ENCODE measurements at regions not wholly inside any gene's neighbourhood (a gene's known extent, or its start where the extent isn't known, plus 50 kb on each side); places are given as distances from the start of the nearest gene placed in this dataset.

DNA sequence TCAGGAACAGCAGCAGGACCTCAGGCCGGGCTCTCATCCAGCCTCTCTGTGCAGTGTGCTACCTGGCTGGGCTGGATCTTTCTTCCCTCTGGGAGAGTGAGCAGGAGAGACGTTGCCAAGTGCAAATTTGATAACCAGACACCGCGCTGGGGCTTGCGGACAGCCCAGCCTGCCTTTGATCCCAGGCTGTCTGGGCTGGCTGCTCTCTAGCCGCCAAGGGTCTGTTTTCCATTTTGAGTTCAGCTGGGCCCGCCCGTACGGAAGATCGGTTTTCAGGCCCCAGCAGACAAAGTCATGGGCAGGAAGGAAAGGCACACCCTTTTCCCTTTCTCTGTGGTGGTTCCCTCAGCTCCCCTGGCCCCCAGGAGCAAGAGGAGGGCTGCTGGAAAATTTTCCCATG is 90.2 kb downstream of the CPZ start:
- no peak overlapping the region for H3K27ac ChIP-seq
- H3K4me1 ChIP-seq = peaks cover 0 to 8% (median 0%) of the 10 kb centered on the region in 12 donors
- 19 to 27% (median 25%) methylated on average over 10 of the region's 10 CpGs for WGBS, 4 donors
- H3K4me3 ChIP-seq = no peak overlapping the region
- no peaks in the 10 kb centered on the region for H3K36me3 ChIP-seq
- no peaks in the 10 kb centered on the region for H3K9me3 ChIP-seq
- intact Hi-C loops (cut with DNase I) = no loop called here
- DNase-seq (no peak), ATAC-seq (peak in 1 of 4 donors; percentile 53)
- H3K27me3 ChIP-seq = peaks cover 0 to 28% (median 7%) of the 10 kb centered on the region in 9 donors
- TF ChIP-seq POLR2A (IDR thresholded peaks at IDR 0.05) = no peak
- TF ChIP-seq, protein P1, sequence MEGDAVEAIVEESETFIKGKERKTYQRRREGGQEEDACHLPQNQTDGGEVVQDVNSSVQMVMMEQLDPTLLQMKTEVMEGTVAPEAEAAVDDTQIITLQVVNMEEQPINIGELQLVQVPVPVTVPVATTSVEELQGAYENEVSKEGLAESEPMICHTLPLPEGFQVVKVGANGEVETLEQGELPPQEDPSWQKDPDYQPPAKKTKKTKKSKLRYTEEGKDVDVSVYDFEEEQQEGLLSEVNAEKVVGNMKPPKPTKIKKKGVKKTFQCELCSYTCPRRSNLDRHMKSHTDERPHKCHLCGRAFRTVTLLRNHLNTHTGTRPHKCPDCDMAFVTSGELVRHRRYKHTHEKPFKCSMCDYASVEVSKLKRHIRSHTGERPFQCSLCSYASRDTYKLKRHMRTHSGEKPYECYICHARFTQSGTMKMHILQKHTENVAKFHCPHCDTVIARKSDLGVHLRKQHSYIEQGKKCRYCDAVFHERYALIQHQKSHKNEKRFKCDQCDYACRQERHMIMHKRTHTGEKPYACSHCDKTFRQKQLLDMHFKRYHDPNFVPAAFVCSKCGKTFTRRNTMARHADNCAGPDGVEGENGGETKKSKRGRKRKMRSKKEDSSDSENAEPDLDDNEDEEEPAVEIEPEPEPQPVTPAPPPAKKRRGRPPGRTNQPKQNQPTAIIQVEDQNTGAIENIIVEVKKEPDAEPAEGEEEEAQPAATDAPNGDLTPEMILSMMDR (IDR thresholded peaks at IDR 0.05) = no peak

DNA sequence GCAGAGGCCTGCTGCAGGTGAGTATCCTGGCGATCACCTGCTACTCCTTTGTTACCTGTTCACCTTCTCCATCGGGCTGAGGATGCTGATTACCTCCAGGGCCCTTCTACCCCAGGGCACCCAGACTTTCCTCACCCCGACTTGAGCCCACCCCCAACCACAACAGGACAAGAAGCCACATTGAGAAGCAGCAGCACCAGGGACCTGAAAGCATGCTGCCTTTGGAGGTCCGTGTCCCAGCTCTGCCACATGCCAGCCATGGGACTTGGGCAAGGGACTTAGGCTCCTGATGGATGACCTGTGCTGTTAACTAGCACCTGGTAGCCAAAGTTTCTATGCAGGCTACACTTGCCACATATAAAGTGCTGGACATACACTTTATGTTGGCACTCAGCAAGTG is 89.7 kb downstream of the CPZ start:
- TF ChIP-seq, protein P1 (IDR thresholded peaks at IDR 0.05) = no peak
- no peak for TF ChIP-seq POLR2A (IDR thresholded peaks at IDR 0.05)
- Histone ChIP-seq H3K4me3 (no peak overlapping the region), H3K4me1 (peaks cover 0 to 8% (median 0%) of the 10 kb centered on the region in 12 donors), H3K27ac (no peak overlapping the region), H3K36me3 (no peaks in the 10 kb centered on the region), H3K27me3 (peaks cover 0 to 24% (median 5%) of the 10 kb centered on the region in 9 donors), H3K9me3 (no peaks in the 10 kb centered on the region)
- no peak for ATAC-seq
- DNase-seq = no peak
- WGBS, 4 donors = 80 to 89% (median 82%) methylated on average over 3 to 4 of the region's 4 CpGs
- intact Hi-C loops (cut with DNase I) = no loop called here

DNA sequence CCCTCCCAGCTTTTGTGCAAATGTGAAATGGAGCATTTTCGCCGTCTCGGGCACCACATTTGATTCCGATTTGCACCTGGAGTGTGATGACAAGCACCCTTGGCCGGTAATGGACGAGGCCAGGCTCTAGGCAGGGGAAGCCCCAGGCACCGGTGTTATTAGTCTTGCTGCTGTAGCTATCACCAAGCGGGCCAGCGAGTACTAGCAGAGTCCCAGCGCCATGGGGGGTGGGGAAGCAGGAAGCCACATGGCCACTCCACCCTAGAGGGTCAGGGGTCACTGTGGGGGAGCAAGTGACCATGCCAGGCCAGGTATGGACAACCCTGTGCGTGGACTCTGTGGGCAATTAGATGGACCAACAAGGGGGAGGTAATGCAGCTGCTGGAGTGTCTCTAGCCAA is 88.8 kb downstream of the CPZ start:
- DNase-seq (no peak), ATAC-seq (no peak)
- TF ChIP-seq POLR2A (IDR thresholded peaks at IDR 0.05) = no peak
- TF ChIP-seq, protein P1 (IDR thresholded peaks at IDR 0.05) = no peak
- no peaks in the 10 kb centered on the region for H3K9me3 ChIP-seq
- H3K27me3 ChIP-seq = peaks cover 0 to 25% (median 5%) of the 10 kb centered on the region in 9 donors
- H3K4me1 ChIP-seq = peaks cover 0 to 8% (median 0%) of the 10 kb centered on the region in 12 donors
- no peak overlapping the region for H3K4me3 ChIP-seq
- intact Hi-C loops (cut with DNase I) = no loop called here
- H3K27ac ChIP-seq = no peak overlapping the region
- 57 to 69% (median 65%) methylated on average over 11 of the region's 11 CpGs for WGBS, 4 donors
- no peaks in the 10 kb centered on the region for H3K36me3 ChIP-seq

GRCh38 chr4:8679032-8679431 is 86.5 kb downstream of the CPZ start:
- intact Hi-C loops (cut with DNase I) = no loop called here
- Histone ChIP-seq H3K27ac (no peak overlapping the region), H3K4me3 (no peak overlapping the region), H3K27me3 (peaks cover 0 to 19% (median 0%) of the 10 kb centered on the region in 9 donors), H3K4me1 (peaks cover 0 to 8% (median 0%) of the 10 kb centered on the region in 12 donors), H3K36me3 (no peaks in the 10 kb centered on the region), H3K9me3 (no peaks in the 10 kb centered on the region)
- DNase-seq (no peak), ATAC-seq (no peak)
- WGBS, 4 donors = 63 to 77% (median 70%) methylated on average over 2 of the region's 2 CpGs
- TF ChIP-seq, protein P1 (IDR thresholded peaks at IDR 0.05) = no peak
- TF ChIP-seq POLR2A (IDR thresholded peaks at IDR 0.05) = no peak
